ENCODE measurements at regions not wholly inside any gene's neighbourhood (a gene's known extent, or its start where the extent isn't known, plus 50 kb on each side); places are given as distances from the start of the nearest gene placed in this dataset.

GRCh38 chr1:29858646-29859045 lies 622.3 kb downstream of the PTPRU start:
- TF ChIP-seq POLR2A (IDR thresholded peaks at IDR 0.05) = no peak
- TF ChIP-seq CTCF (IDR thresholded peaks at IDR 0.05 in 8 of 11, conservative IDR thresholded peaks at IDR 0.05 in 3 of 11) = no peak

Data from spleen (tissue), 7 donors.